H9 (cell line): ENCODE measurements at regions not wholly inside any gene's neighbourhood (a gene's known extent, or its start where the extent isn't known, plus 50 kb on each side); places are given as distances from the start of the nearest gene placed in this dataset.

Experiments
- DNase-seq: peaks from one replicate; pipeline ENCODE4 v3.0.0-alpha.2; 2017
- H2AFZ ChIP-seq: one replicate; pipeline ENCODE4 v1.6.1; 2013; ENCODE audit warnings: mild to moderate bottlenecking, low read length, control low read depth, moderate library complexity
- H2AK5ac ChIP-seq: 2 replicates; pipeline ENCODE4 v1.6.1; 2013; ENCODE audit warnings: low read length, control low read depth, mixed read lengths; ENCODE audit not compliant: insufficient read length
- H2BK120ac ChIP-seq: one replicate; pipeline ENCODE4 v1.6.1; 2013; ENCODE audit warnings: low read depth, mild to moderate bottlenecking, low read length, control low read depth, inconsistent platforms; ENCODE audit not compliant: poor library complexity, severe bottlenecking
- H2BK12ac ChIP-seq: 2 replicates; pipeline ENCODE4 v1.6.1; 2013; ENCODE audit warnings: low read length, control low read depth, mixed read lengths, low read depth; ENCODE audit not compliant: insufficient read length
- H2BK15ac ChIP-seq: 2 replicates; pipeline ENCODE4 v1.6.1; 2013; ENCODE audit warnings: low read depth, low read length, control low read depth
- H2BK20ac ChIP-seq: one replicate; pipeline ENCODE4 v1.6.1; 2013; ENCODE audit warnings: low read depth, mild to moderate bottlenecking, low read length, control low read depth, inconsistent platforms; ENCODE audit not compliant: poor library complexity, severe bottlenecking
- H2BK5ac ChIP-seq: 2 replicates; pipeline ENCODE4 v1.6.1; 2013; ENCODE audit warnings: low read length, control low read depth, mixed read lengths; ENCODE audit not compliant: insufficient read length
- H3K14ac ChIP-seq: 2 replicates; pipeline ENCODE4 v1.6.1; 2013; ENCODE audit warnings: low read length, control low read depth; ENCODE audit not compliant: insufficient read depth
- H3K18ac ChIP-seq: 2 replicates; pipeline ENCODE4 v1.6.1; 2013; ENCODE audit warnings: low read depth, mild to moderate bottlenecking, mixed read lengths, low read length, control low read depth; ENCODE audit not compliant: insufficient read length
- H3K23ac ChIP-seq: 2 replicates; pipeline ENCODE4 v1.6.1; 2013; ENCODE audit warnings: low read length, control low read depth, mixed read lengths, low read depth; ENCODE audit not compliant: insufficient read length
- H3K23me2 ChIP-seq: 2 replicates; pipeline ENCODE4 v1.6.1; 2013; ENCODE audit warnings: low read depth, mild to moderate bottlenecking, mixed read lengths, low read length, control low read depth; ENCODE audit not compliant: insufficient read length, poor library complexity, severe bottlenecking
- H3K27ac ChIP-seq: 2 replicates; pipeline ENCODE4 v1.5.1; 2013; ENCODE audit warnings: low read length, control low read depth, mixed read lengths, low read depth; ENCODE audit not compliant: insufficient read length
- H3K27me3 ChIP-seq: 2 replicates; pipeline ENCODE4 v1.6.1; 2013; ENCODE audit warnings: low read length, control low read depth, inconsistent platforms; ENCODE audit not compliant: insufficient read depth
- H3K4ac ChIP-seq: 2 replicates; pipeline ENCODE4 v1.6.1; 2013; ENCODE audit warnings: low read depth, mild to moderate bottlenecking, control low read depth, inconsistent platforms, low read length, moderate library complexity
- H3K4me1 ChIP-seq: 2 replicates; pipeline ENCODE4 v1.6.1; 2013; ENCODE audit warnings: low read length, control low read depth, inconsistent platforms; ENCODE audit not compliant: insufficient read depth
- H3K4me2 ChIP-seq: 2 replicates; pipeline ENCODE4 v1.6.1; 2013; ENCODE audit warnings: low read length, control low read depth, mixed read lengths; ENCODE audit not compliant: insufficient read length, insufficient read depth
- H3K56ac ChIP-seq: 2 replicates; pipeline ENCODE4 v1.6.1; 2013; ENCODE audit warnings: low read depth, mild to moderate bottlenecking, mixed read lengths, low read length, control low read depth; ENCODE audit not compliant: insufficient read length
- H3K79me1 ChIP-seq: 2 replicates; pipeline ENCODE4 v1.6.1; 2013; ENCODE audit warnings: low read depth, mild to moderate bottlenecking, moderate library complexity, low read length, control low read depth, inconsistent platforms; ENCODE audit not compliant: insufficient read depth, poor library complexity, severe bottlenecking
- H3K79me2 ChIP-seq: 2 replicates; pipeline ENCODE4 v1.6.1; 2013; ENCODE audit warnings: low read length, control low read depth, inconsistent platforms; ENCODE audit not compliant: insufficient read depth
- H3K9ac ChIP-seq: 2 replicates; pipeline ENCODE4 v1.6.1; 2013; ENCODE audit warnings: low read length, control low read depth, mixed read lengths; ENCODE audit not compliant: insufficient read length; ENCODE audit errors: extremely low read depth
- H3K9me3 ChIP-seq: one replicate; pipeline ENCODE4 v1.6.1; 2013; ENCODE audit warnings: low read depth, low read length, inconsistent platforms; ENCODE audit not compliant: control insufficient read depth
- H3T11ph ChIP-seq: one replicate; pipeline ENCODE4 v1.6.1; 2013; ENCODE audit warnings: mild to moderate bottlenecking, low read length, control low read depth, inconsistent platforms
- H4K20me1 ChIP-seq: one replicate; pipeline ENCODE4 v1.6.1; 2013; ENCODE audit not compliant: control insufficient read depth, insufficient read length, insufficient read depth
- H4K5ac ChIP-seq: 2 replicates; pipeline ENCODE4 v1.6.1; 2013; ENCODE audit warnings: low read depth, mild to moderate bottlenecking, mixed read lengths, low read length, control low read depth; ENCODE audit not compliant: insufficient read length
- H4K8ac ChIP-seq: replicated peaks from 2 replicates; pipeline ENCODE4 v1.6.1; 2013; ENCODE audit warnings: low read length, control low read depth, mixed read lengths, low read depth; ENCODE audit not compliant: insufficient read length
- H4K91ac ChIP-seq: 2 replicates; pipeline ENCODE4 v1.6.1; 2013; ENCODE audit warnings: low read depth, mild to moderate bottlenecking, moderate library complexity, mixed read lengths, low read length, control low read depth; ENCODE audit not compliant: insufficient read length
- H3K27ac Mint-ChIP-seq, 3 experiments: 2 replicates in 2 of 3; 3 replicates in 1 of 3; pipeline ENCODE4 v1.8.0; 2020 to 2021; ENCODE audit warnings: mixed read lengths in 3 of 3, mild to moderate bottlenecking in 1 of 3, moderate library complexity in 1 of 3
- H3K27me3 Mint-ChIP-seq: 2 replicates; pipeline ENCODE4 v1.8.0; 2021; ENCODE audit warnings: low read depth, mild to moderate bottlenecking, moderate library complexity, mixed read lengths
- H3K36me3 Mint-ChIP-seq, 3 experiments: 2 replicates in 2 of 3; 3 replicates in 1 of 3; pipeline ENCODE4 v1.8.0; 2020 to 2021; ENCODE audit warnings: low read depth in 3 of 3, mixed read lengths in 3 of 3; ENCODE audit not compliant: insufficient read depth in 1 of 3
- H3K4me1 Mint-ChIP-seq, 2 experiments: 2 replicates each; pipeline ENCODE4 v1.8.0; 2020; ENCODE audit warnings: mixed read lengths in 2 of 2
- H3K4me3 Mint-ChIP-seq, 2 experiments: 2 replicates in 1 of 2; 3 replicates in 1 of 2; pipeline ENCODE4 v1.8.0; 2020 to 2021; ENCODE audit warnings: mild to moderate bottlenecking in 2 of 2, mixed read lengths in 2 of 2, moderate library complexity in 1 of 2
- H3K9me3 Mint-ChIP-seq, 2 experiments: 2 replicates in 1 of 2; 3 replicates in 1 of 2; pipeline ENCODE4 v1.8.0; 2020; ENCODE audit warnings: mild to moderate bottlenecking in 2 of 2, mixed read lengths in 2 of 2, moderate library complexity in 1 of 2
- CTCF ChIP-seq: fragments of 200-600 bp; sonication (generic); conservative IDR thresholded peaks from 3 replicates; pipeline ENCODE4 v1.8.0; 2021; ENCODE audit warnings: antibody characterized with exemption, mild to moderate bottlenecking
- WGBS: extraction: QIAGEN DNeasy Blood & Tissue Kit; methylation state at CpG from one replicate; pipeline ENCODE4 v1.1.7; 2013; ENCODE audit warnings: missing lambda C conversion rate, low lambda C conversion rate, mixed read lengths; ENCODE audit not compliant: insufficient read length; ENCODE audit errors: extremely low coverage; 5-methylcytosine and 5-hydroxymethylcytosine counted together

DNA sequence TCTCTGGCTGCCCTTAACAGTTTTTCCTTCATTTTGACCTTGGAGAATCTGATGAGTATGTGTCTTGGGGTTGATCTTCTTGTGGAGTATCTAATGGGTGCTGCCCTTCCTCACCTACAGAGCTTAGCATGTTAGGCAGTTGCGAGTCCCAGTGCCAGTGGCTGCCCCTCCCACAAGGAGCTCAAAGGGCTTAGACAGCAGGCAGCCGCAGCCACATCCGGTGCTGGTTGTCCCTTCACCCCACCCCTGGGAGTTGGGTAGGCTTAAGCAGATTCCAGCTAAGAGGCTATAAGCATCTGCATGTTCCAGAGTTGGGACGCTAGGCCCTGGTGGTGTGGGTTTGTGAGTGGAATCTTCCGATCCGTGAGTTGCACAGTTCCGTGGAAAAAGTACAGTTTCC, 322.1 kb upstream of the ARX start:
- Histone ChIP-seq H2BK12ac (no peak overlapping the region), H3K9me3 (peaks cover 15% of the 10 kb centered on the region), H3K4me1 (no peaks in the 10 kb centered on the region), H3K27ac (no peak overlapping the region), H3T11ph (no peak overlapping the region), H3K4me2 (no peak overlapping the region), H3K56ac (no peak overlapping the region), H2BK15ac (no peak overlapping the region), H2AK5ac (no peak overlapping the region), H3K23me2 (no peaks in the 10 kb centered on the region), H2BK20ac (no peak overlapping the region), H2BK5ac (no peak overlapping the region), H3K79me1 (no peaks in the 10 kb centered on the region), H3K18ac (no peak overlapping the region), H4K8ac (no peak overlapping the region), H4K20me1 (no peaks in the 10 kb centered on the region), H3K79me2 (no peaks in the 10 kb centered on the region), H4K91ac (no peak overlapping the region), H2BK120ac (no peak overlapping the region), H2AFZ (no peak overlapping the region), H3K4ac (no peak overlapping the region), H3K14ac (no peak overlapping the region), H4K5ac (no peak overlapping the region), H3K9ac (no peak overlapping the region), H3K23ac (no peak overlapping the region), H3K27me3 (no peaks in the 10 kb centered on the region)
- H3K4me3 Mint-ChIP-seq, result no peak overlapping the region
- no peaks in the 10 kb centered on the region for H3K4me1 Mint-ChIP-seq
- peaks cover 0 to 10% (median 0%) of the 10 kb centered on the region in 3 experiments; a peak in 3 of 7 replicates for H3K36me3 Mint-ChIP-seq
- no peak overlapping the region for H3K27ac Mint-ChIP-seq
- no CpG with 5 or more reads among the region's 7 CpGs for WGBS
- peaks cover 41 to 45% of the 10 kb centered on the region in 2 experiments for H3K9me3 Mint-ChIP-seq
- H3K27me3 Mint-ChIP-seq, result no peaks in the 10 kb centered on the region; the same call in 1 of the 2 replicates
- TF ChIP-seq CTCF, result no peak
- no peak for DNase-seq
